GM12891 (cell line): ENCODE measurements at regions not wholly inside any gene's neighbourhood (a gene's known extent, or its start where the extent isn't known, plus 50 kb on each side); places are given as distances from the start of the nearest gene placed in this dataset.
A peak's percentile ranks its signal among the peaks of the same experiment; 100 is the strongest.
"Not testable (repeated sequence)": the region's sequence is repeated elsewhere in the genome, so short reads cannot be mapped to it uniquely, and the experiment has no call there.

Source experiments
- DNase-seq: peaks from one replicate; pipeline ENCODE4 v3.0.0; 2011; ENCODE audit warnings: low spot score; ENCODE audit not compliant: insufficient read length
- FAIRE-seq: peaks from 2 replicates; lab custom pipeline; 2011; peaks lifted over from hg19 to GRCh38; lab: Jason Lieb, UNC
- PAX5 ChIP-seq: IDR thresholded peaks from 2 replicates; pipeline ENCODE4 v1.6.1; 2011; ENCODE audit warnings: low read length, moderate library complexity, mild to moderate bottlenecking; ENCODE audit not compliant: insufficient read depth, severe bottlenecking
- POLR2A ChIP-seq: IDR thresholded peaks from 2 replicates; pipeline ENCODE4 v1.6.1; 2011; ENCODE audit warnings: low read depth, low read length, control low read depth
- POLR2AphosphoS5 ChIP-seq: IDR thresholded peaks from 2 replicates; pipeline ENCODE4 v1.6.1; 2011; ENCODE audit warnings: low read depth, low read length, control low read depth
- POU2F2 ChIP-seq: IDR thresholded peaks from 2 replicates; pipeline ENCODE4 v1.6.1; 2011; ENCODE audit warnings: low read depth, mild to moderate bottlenecking, control low read depth, low read length, moderate library complexity
- SPI1 ChIP-seq: IDR thresholded peaks from 2 replicates; pipeline ENCODE4 v1.6.1; 2011; ENCODE audit warnings: low read depth, low read length, control low read depth
- TAF1 ChIP-seq: IDR thresholded peaks from 2 replicates; pipeline ENCODE4 v1.6.1; 2011; ENCODE audit warnings: low read depth, low read length, control low read depth

GRCh38 chr18:10094655-10095054, 180.8 kb downstream of the VAPA start:
- no peak for TF ChIP-seq PAX5
- TF ChIP-seq POLR2AphosphoS5: no peak
- no peak for TF ChIP-seq POLR2A
- TF ChIP-seq POU2F2: no peak
- peak; percentile 27; the same call in 1 of the 2 replicates for TF ChIP-seq SPI1
- DNase-seq (no peak), FAIRE-seq (no peak)

- no peak for TF ChIP-seq POU2F2
- no peak for TF ChIP-seq SPI1
- TF ChIP-seq PAX5: no peak
- no peak for TF ChIP-seq TAF1
- no peak for TF ChIP-seq POLR2AphosphoS5
- no peak for TF ChIP-seq POLR2A
- no peak for FAIRE-seq
- DNase-seq: no peak
These were observed 181.5 kb downstream of the VAPA start for GRCh38 chr18:10095356-10095755.

- DNase-seq (no peak), FAIRE-seq (no peak)
These were observed 185.8 kb downstream of the VAPA start for GRCh38 chr18:10099539-10100140.

GRCh38 chr18:10100196-10100595, 186.4 kb downstream of the VAPA start:
- FAIRE-seq (no peak), DNase-seq (no peak)
- TF ChIP-seq POLR2AphosphoS5: no peak
- no peak for TF ChIP-seq SPI1
- no peak for TF ChIP-seq TAF1
- no peak for TF ChIP-seq POLR2A
- TF ChIP-seq PAX5: no peak
- no peak for TF ChIP-seq POU2F2

More at GRCh38 chr18:10099539-10100140, 185.8 kb downstream of the VAPA start:
- TF ChIP-seq TAF1: no peak
- TF ChIP-seq SPI1: no peak
- no peak for TF ChIP-seq POU2F2
- TF ChIP-seq PAX5: no peak
- TF ChIP-seq POLR2AphosphoS5: no peak
- TF ChIP-seq POLR2A: no peak

GRCh38 chr18:10100941-10101701, 187.3 kb downstream of the VAPA start:
- no peak for FAIRE-seq
- DNase-seq: no peak
- TF ChIP-seq PAX5: no peak
- TF ChIP-seq POU2F2: no peak
- TF ChIP-seq SPI1: no peak
- TF ChIP-seq POLR2AphosphoS5: no peak
- TF ChIP-seq POLR2A: no peak
- TF ChIP-seq TAF1: no peak

- DNase-seq (no peak), FAIRE-seq (no peak)
- TF ChIP-seq POU2F2: no peak
- TF ChIP-seq POLR2AphosphoS5: no peak
- TF ChIP-seq TAF1: no peak
- TF ChIP-seq PAX5: no peak
These were observed 187.9 kb downstream of the VAPA start for GRCh38 chr18:10101729-10102128.

GRCh38 chr18:10105118-10105517, 191.3 kb downstream of the VAPA start:
- not testable (repeated sequence) for FAIRE-seq, DNase-seq

- FAIRE-seq (no peak), DNase-seq (no peak)
- no peak for TF ChIP-seq POLR2AphosphoS5
- no peak for TF ChIP-seq POLR2A
- TF ChIP-seq PAX5: no peak
- no peak for TF ChIP-seq TAF1
- TF ChIP-seq POU2F2: no peak
- TF ChIP-seq SPI1: no peak
These were observed 197.4 kb downstream of the VAPA start for GRCh38 chr18:10111191-10111590.

GRCh38 chr18:10111944-10112343, 198.1 kb downstream of the VAPA start:
- DNase-seq: no peak

More at GRCh38 chr18:10111944-10112343, 198.1 kb downstream of the VAPA start:
- FAIRE-seq: no peak
- TF ChIP-seq POLR2AphosphoS5 (no peak), SPI1 (no peak), TAF1 (no peak)
